ENCODE measurements at regions not wholly inside any gene's neighbourhood (a gene's known extent, or its start where the extent isn't known, plus 50 kb on each side); places are given as distances from the start of the nearest gene placed in this dataset.

DNA sequence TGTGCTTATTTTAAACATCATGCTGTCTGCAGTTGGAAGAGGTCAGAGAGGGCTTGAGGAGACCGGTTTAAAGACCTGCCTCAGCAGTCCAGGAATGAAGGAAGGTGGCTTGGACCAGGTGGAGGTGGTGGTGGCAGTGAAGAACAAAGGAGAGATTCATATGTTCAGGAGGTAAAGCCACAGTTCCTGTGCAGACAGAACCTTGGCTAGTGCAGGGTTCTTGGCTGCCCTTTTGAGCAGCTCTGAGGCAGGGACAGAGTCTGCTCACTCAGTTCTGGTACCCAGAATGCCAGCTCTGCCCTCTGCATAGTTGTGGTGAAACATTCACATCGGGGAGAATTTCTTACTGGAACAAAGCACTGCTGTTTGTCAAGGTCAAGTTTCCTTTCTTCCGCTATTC, 669.7 kb upstream of the HS6ST1 start:
- no peak overlapping the region for H3K4me3 ChIP-seq (ENCODE audit: low read depth, low read length)
- no peak for DNase-seq (ENCODE audit: low read depth)
- TF ChIP-seq, protein P1, sequence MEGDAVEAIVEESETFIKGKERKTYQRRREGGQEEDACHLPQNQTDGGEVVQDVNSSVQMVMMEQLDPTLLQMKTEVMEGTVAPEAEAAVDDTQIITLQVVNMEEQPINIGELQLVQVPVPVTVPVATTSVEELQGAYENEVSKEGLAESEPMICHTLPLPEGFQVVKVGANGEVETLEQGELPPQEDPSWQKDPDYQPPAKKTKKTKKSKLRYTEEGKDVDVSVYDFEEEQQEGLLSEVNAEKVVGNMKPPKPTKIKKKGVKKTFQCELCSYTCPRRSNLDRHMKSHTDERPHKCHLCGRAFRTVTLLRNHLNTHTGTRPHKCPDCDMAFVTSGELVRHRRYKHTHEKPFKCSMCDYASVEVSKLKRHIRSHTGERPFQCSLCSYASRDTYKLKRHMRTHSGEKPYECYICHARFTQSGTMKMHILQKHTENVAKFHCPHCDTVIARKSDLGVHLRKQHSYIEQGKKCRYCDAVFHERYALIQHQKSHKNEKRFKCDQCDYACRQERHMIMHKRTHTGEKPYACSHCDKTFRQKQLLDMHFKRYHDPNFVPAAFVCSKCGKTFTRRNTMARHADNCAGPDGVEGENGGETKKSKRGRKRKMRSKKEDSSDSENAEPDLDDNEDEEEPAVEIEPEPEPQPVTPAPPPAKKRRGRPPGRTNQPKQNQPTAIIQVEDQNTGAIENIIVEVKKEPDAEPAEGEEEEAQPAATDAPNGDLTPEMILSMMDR (IDR thresholded peaks at IDR 0.05; ENCODE audit: insufficient read depth, low read depth, low read length) = no peak

DNA sequence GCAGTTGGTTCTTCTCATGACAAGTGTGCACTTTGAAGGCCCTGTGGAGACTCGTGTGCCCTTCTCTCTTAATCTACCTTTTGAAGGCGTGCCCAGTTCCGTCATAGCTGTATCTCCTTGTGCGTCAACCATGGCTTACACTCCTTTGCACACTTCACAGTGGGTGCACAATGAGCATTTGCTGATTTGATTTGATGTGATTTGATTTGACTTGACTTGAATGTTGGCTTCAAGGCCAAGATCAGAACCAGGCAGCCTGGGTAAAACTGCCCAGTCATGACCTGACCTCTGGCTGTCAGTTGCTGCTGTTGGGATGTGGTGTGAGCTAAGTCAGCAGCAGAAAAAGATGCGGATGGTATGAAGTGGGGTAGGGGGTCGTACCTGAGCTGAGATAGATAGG, 670.3 kb upstream of the HS6ST1 start:
- TF ChIP-seq, protein P1 (IDR thresholded peaks at IDR 0.05; ENCODE audit: insufficient read depth, low read depth, low read length) = no peak
- no peak overlapping the region for H3K4me3 ChIP-seq (ENCODE audit: low read depth, low read length)
- DNase-seq (ENCODE audit: low read depth) = no peak

DNA sequence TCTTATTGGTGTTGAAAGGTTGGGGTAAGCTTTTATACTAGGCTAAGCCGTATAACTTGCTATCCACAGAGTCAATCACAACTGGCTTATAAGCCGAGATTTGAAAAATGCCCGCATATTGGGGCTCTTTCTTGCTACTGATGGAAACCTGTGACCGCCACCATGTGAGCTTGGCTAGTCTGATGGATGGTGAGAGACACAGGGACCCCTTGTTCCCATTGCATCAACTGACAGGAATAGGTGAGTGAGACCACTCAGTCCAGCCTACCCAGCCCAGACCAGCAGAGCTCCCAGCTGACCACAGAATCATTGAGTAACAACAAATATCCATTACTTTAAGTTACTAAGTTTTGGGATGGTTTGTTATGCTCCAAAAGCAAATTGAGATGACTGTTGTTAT, 676.4 kb upstream of the HS6ST1 start:
- H3K4me3 ChIP-seq (ENCODE audit: low read depth, low read length) = no peak overlapping the region
- TF ChIP-seq, protein P1 (IDR thresholded peaks at IDR 0.05; ENCODE audit: insufficient read depth, low read depth, low read length) = no peak
- no peak for DNase-seq (ENCODE audit: low read depth)

DNA sequence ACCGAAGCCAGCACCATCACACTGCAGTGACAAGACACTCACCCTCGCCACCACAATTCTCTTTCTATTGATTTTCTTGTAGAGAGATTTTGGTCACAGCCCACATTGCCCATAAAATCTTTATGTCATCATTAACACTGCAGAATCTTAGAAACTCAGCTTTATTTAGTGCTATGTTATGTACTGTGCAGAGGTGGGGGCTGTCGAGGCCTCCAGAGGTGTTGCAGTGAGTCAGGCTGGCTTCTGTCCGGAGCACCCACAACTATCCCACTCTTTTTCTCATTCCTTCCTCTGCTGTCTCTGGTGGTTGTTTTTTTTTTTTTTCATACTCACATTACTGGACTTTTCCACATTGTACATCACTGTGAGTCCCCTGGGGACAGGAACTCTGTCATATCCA, 677.4 kb upstream of the HS6ST1 start:
- TF ChIP-seq, protein P1 (IDR thresholded peaks at IDR 0.05; ENCODE audit: insufficient read depth, low read depth, low read length) = no peak
- no peak overlapping the region for H3K4me3 ChIP-seq (ENCODE audit: low read depth, low read length)
- DNase-seq (ENCODE audit: low read depth) = no peak

DNA sequence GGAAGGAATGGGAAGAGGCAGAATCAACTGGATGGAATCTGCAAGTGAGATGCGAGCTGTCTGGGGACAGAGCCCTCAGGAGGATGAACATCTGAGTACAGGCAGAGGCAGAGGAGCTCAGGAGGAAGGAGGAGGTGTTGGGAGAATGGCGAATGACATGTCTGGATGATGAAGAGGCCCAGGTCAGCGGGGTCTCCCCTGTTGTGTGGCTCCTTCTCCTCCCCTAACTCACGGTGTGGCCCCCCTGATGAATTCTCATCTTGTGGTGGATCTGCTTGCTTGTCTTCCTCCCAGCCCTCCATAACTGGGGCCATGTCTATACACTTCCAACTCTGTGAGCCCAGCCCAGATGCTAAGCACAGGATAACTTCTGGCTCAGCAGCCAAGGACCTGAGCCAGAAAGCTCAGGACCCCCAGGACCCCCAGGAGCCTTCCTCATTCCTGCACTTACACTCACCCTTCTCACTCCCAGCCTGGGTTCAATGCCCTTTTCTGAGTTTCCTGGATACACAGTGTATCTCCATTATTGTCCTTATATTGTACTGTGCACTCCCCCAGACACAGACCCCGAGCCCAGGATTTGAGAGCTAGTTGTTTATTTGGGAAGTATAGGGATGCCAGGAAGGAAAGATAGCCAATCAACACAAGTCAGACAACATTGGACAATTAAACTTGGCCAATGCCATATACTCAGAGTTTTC, 678.6 kb upstream of the HS6ST1 start:
- TF ChIP-seq, protein P1 (IDR thresholded peaks at IDR 0.05; ENCODE audit: insufficient read depth, low read depth, low read length) = no peak
- no peak overlapping the region for H3K4me3 ChIP-seq (ENCODE audit: low read depth, low read length)
- no peak for DNase-seq (ENCODE audit: low read depth)

DNA sequence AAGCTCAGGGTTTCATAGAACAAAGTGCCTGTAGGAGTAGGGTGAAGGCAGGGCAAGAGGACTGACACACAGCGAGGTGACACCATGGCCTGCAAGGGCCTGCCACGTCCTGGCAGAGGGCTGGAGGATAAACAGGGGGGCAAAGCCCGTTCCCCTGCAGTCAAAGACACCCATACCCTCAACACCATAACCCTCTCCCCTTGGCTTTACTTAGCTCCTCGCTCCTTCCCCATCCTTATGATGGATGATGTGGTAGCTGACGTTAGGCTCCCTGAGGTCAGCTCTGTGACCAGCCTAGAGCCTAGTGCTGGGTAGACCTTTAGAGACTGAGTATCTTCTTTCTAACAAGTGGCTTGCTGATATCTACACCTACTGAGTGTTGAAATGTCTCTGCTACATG, 683.3 kb upstream of the HS6ST1 start:
- TF ChIP-seq, protein P1 (IDR thresholded peaks at IDR 0.05; ENCODE audit: insufficient read depth, low read depth, low read length) = no peak

DNA sequence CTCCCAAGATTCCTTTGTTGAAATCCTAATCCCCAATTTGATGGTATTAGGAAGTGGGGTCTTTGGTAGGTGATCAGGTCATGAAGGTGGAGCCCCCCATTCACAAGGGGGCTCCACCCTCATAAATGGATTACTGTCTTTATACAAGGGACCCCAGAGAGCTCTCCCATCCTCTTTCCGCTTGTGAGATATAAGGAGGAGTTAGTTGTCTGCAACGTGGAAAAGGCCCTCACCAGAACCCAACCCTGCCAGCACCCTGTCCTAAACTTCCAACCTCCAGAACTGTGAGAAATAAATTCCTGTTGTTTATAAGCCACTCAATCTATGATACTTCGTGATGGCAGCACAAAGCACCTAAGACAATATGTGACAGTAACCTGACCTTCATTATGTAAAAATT, 684.1 kb upstream of the HS6ST1 start:
- H3K4me3 ChIP-seq (ENCODE audit: low read depth, low read length) = no peak overlapping the region
- DNase-seq (ENCODE audit: low read depth) = no peak
- TF ChIP-seq, protein P1 (IDR thresholded peaks at IDR 0.05; ENCODE audit: insufficient read depth, low read depth, low read length) = no peak

More for the DNA sequence above, 683.3 kb upstream of the HS6ST1 start:
- DNase-seq (ENCODE audit: low read depth) = no peak
- H3K4me3 ChIP-seq (ENCODE audit: low read depth, low read length) = no peak overlapping the region

Data from fibroblast of villous mesenchyme (primary cell).